MM.1S (cell line): ENCODE measurements at regions not wholly inside any gene's neighbourhood (a gene's known extent, or its start where the extent isn't known, plus 50 kb on each side); places are given as distances from the start of the nearest gene placed in this dataset.

ENCODE experiments used
- DNase-seq: peaks from one replicate; pipeline ENCODE4 v3.0.0-alpha.2; 2015
- H2AFZ ChIP-seq: fragments of 300-600 bp; sonication (generic); 2 replicates; pipeline ENCODE4 v1.6.0; 2016; ENCODE audit warnings: antibody characterized with exemption, low read length
- H3F3A ChIP-seq: fragments of 300-600 bp; sonication (generic); 2 replicates; pipeline ENCODE4 v1.6.1; 2016; ENCODE audit warnings: mild to moderate bottlenecking, antibody characterized with exemption, low read length, moderate library complexity, mixed read lengths; ENCODE audit not compliant: insufficient read depth
- H3K27ac ChIP-seq: fragments of 300-600 bp; sonication (generic); 2 replicates; pipeline ENCODE4 v1.5.1; 2016; ENCODE audit warnings: mild to moderate bottlenecking, low read length
- H3K27me3 ChIP-seq: fragments of 300-600 bp; sonication (generic); replicated peaks from 2 replicates; pipeline ENCODE4 v1.6.0; 2016; ENCODE audit warnings: low read length; ENCODE audit not compliant: insufficient read depth
- H3K36me3 ChIP-seq: fragments of 300-600 bp; sonication (generic); replicated peaks from 2 replicates; pipeline ENCODE4 v1.6.1; 2016; ENCODE audit warnings: mild to moderate bottlenecking, low read length, mixed read lengths; ENCODE audit not compliant: insufficient read depth
- H3K4me1 ChIP-seq: fragments of 300-600 bp; sonication (generic); 2 replicates; pipeline ENCODE4 v1.6.1; 2016; ENCODE audit warnings: low read length, mixed read lengths
- H3K4me2 ChIP-seq: fragments of 300-600 bp; sonication (generic); 2 replicates; pipeline ENCODE4 v1.6.0; 2016; ENCODE audit warnings: low read depth, low read length
- H3K4me3 ChIP-seq: fragments of 300-600 bp; sonication (generic); 2 replicates; pipeline ENCODE4 v1.5.1; 2016; ENCODE audit warnings: low read length, mixed read lengths
- H3K79me2 ChIP-seq: fragments of 300-600 bp; sonication (generic); 2 replicates; pipeline ENCODE4 v1.6.1; 2016; ENCODE audit warnings: mixed run types, low read length, mixed read lengths
- H3K9ac ChIP-seq: fragments of 300-600 bp; sonication (generic); 2 replicates; pipeline ENCODE4 v1.6.1; 2016; ENCODE audit warnings: low read length, mixed read lengths
- H3K9me2 ChIP-seq: fragments of 300-600 bp; sonication (generic); replicated peaks from 2 replicates; pipeline ENCODE4 v1.6.1; 2016; ENCODE audit warnings: mild to moderate bottlenecking, low read length, mixed read lengths; ENCODE audit not compliant: insufficient read depth
- H3K9me3 ChIP-seq: fragments of 300-600 bp; sonication (generic); replicated peaks from 2 replicates; pipeline ENCODE4 v1.6.1; 2016; ENCODE audit warnings: mild to moderate bottlenecking, low read length, mixed read lengths; ENCODE audit not compliant: insufficient read depth
- H4K20me1 ChIP-seq: fragments of 300-600 bp; sonication (generic); 2 replicates; pipeline ENCODE4 v1.6.1; 2016; ENCODE audit warnings: mild to moderate bottlenecking, low read length, moderate library complexity, mixed read lengths; ENCODE audit not compliant: insufficient read depth
- CTCF ChIP-seq: fragments of 300-600 bp; sonication (generic); IDR thresholded peaks from 2 replicates; pipeline ENCODE4 v1.5.1; 2016; ENCODE audit warnings: antibody characterized with exemption, low read length, mixed read lengths
- EZH2 ChIP-seq: fragments of 300-600 bp; sonication (generic); optimal IDR thresholded peaks from 2 replicates; pipeline ENCODE3; 2017; ENCODE audit warnings: low read depth, mild to moderate bottlenecking, antibody characterized with exemption, low read length, mixed read lengths
- EZH2phosphoT487 ChIP-seq: fragments of 300-600 bp; sonication (generic); IDR thresholded peaks from 2 replicates; pipeline ENCODE4 v1.6.1; 2018; ENCODE audit warnings: antibody characterized with exemption, low read length

- no peak overlapping the region for H3K4me3 ChIP-seq
- H2AFZ ChIP-seq = no peak overlapping the region
- no peaks in the 10 kb centered on the region for H3K36me3 ChIP-seq
- H3K4me1 ChIP-seq = no peaks in the 10 kb centered on the region
- no peak overlapping the region for H3K27ac ChIP-seq
- no peaks in the 10 kb centered on the region for H3F3A ChIP-seq
- H3K9me3 ChIP-seq = no peaks in the 10 kb centered on the region
- no peaks in the 10 kb centered on the region for H4K20me1 ChIP-seq
- no peaks in the 10 kb centered on the region for H3K79me2 ChIP-seq
- H3K27me3 ChIP-seq = no peaks in the 10 kb centered on the region
- no peak for DNase-seq
- H3K4me2 ChIP-seq = no peak overlapping the region
- TF ChIP-seq EZH2 = no peak
- no peak overlapping the region for H3K9ac ChIP-seq
- H3K9me2 ChIP-seq = no peaks in the 10 kb centered on the region
Measured at GRCh38 chrX:39117101-39117500, 315.8 kb downstream of the MID1IP1 start.

GRCh38 chrX:39121903-39122302 is 320.6 kb downstream of the MID1IP1 start:
- no peak overlapping the region for H3K9ac ChIP-seq
- no peak overlapping the region for H3K4me2 ChIP-seq
- TF ChIP-seq EZH2phosphoT487 (no peak), CTCF (no peak), EZH2 (no peak)
- H3K4me3 ChIP-seq = no peak overlapping the region
- H3K4me1 ChIP-seq = no peaks in the 10 kb centered on the region
- H4K20me1 ChIP-seq = no peaks in the 10 kb centered on the region
- H3K9me2 ChIP-seq = no peaks in the 10 kb centered on the region
- H3K36me3 ChIP-seq = no peaks in the 10 kb centered on the region
- DNase-seq = no peak
- no peaks in the 10 kb centered on the region for H3F3A ChIP-seq
- H2AFZ ChIP-seq = no peak overlapping the region
- no peaks in the 10 kb centered on the region for H3K9me3 ChIP-seq
- H3K27me3 ChIP-seq = no peaks in the 10 kb centered on the region
- no peak overlapping the region for H3K27ac ChIP-seq
- H3K79me2 ChIP-seq = no peaks in the 10 kb centered on the region

- Histone ChIP-seq H4K20me1 (no peaks in the 10 kb centered on the region), H3K36me3 (no peaks in the 10 kb centered on the region), H3K9ac (no peak overlapping the region), H2AFZ (no peak overlapping the region), H3K9me2 (no peaks in the 10 kb centered on the region), H3K79me2 (no peaks in the 10 kb centered on the region), H3F3A (no peaks in the 10 kb centered on the region), H3K4me3 (no peak overlapping the region), H3K27ac (no peak overlapping the region), H3K4me1 (no peaks in the 10 kb centered on the region), H3K9me3 (no peaks in the 10 kb centered on the region), H3K27me3 (no peaks in the 10 kb centered on the region), H3K4me2 (no peak overlapping the region)
- TF ChIP-seq CTCF (no peak), EZH2phosphoT487 (no peak), EZH2 (no peak)
- DNase-seq = no peak
Measured at GRCh38 chrX:39125834-39126233, 324.6 kb downstream of the MID1IP1 start.

- Histone ChIP-seq H3F3A (no peaks in the 10 kb centered on the region), H4K20me1 (no peaks in the 10 kb centered on the region), H3K4me3 (no peak overlapping the region), H3K79me2 (no peaks in the 10 kb centered on the region), H2AFZ (no peak overlapping the region), H3K9me3 (no peaks in the 10 kb centered on the region), H3K9me2 (no peaks in the 10 kb centered on the region), H3K36me3 (no peaks in the 10 kb centered on the region), H3K27ac (no peak overlapping the region), H3K27me3 (no peaks in the 10 kb centered on the region), H3K9ac (no peak overlapping the region), H3K4me1 (0 out of 2 replicates have a peak, but pooled peaks cover 13% of the 10 kb centered on the region), H3K4me2 (no peak overlapping the region)
- TF ChIP-seq CTCF (peak; percentile 74), EZH2phosphoT487 (no peak)
- peak; percentile 60 for DNase-seq
Measured at GRCh38 chrX:39133971-39134370, 332.7 kb downstream of the MID1IP1 start.
